Omental fat pad (tissue), 3 donors: ENCODE measurements at regions not wholly inside any gene's neighbourhood (a gene's known extent, or its start where the extent isn't known, plus 50 kb on each side); places are given as distances from the start of the nearest gene placed in this dataset.

Experiments used
- ATAC-seq: fragments of 150-250 bp; one replicate; pipeline ENCODE4 v1.9.1; 2016; ENCODE audit warnings: mild to moderate bottlenecking, moderate library complexity; ENCODE audit not compliant: low FRiP score
- DNase-seq: peaks from one replicate; pipeline ENCODE4 v3.0.0-alpha.2; 2019; ENCODE audit warnings: low spot score
- TF ChIP-seq, protein P1 (sequence below), 3 donors: fragments of 450-650 bp; IDR thresholded peaks; one replicate each; pipeline ENCODE4 v1.5.1; 2016 to 2017; ENCODE audit warnings: antibody characterized with exemption in 3 of 3, mild to moderate bottlenecking in 3 of 3, moderate library complexity in 2 of 3

DNA sequence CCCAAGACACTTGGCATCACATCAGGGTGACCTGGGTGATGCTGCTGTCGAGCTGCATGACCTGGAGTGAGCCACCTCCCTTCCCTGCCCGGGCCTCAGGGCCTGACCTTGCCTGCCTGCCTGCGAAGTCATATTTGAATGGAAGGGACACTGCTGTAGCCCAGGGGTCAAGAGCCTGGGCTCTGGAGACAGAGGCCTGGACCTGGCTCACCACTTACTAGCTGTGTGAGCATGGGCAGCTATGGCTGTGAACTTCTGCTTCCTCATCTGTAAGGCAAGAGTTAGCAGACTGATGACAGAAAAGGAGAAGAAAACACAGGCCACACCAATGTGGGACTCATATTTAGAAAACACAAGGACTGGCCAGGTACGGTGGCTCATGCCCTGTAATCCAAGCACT, 118.7 kb downstream of the ZFP36L2 start:
- DNase-seq (no peak), ATAC-seq (no peak)
- TF ChIP-seq, protein P1, sequence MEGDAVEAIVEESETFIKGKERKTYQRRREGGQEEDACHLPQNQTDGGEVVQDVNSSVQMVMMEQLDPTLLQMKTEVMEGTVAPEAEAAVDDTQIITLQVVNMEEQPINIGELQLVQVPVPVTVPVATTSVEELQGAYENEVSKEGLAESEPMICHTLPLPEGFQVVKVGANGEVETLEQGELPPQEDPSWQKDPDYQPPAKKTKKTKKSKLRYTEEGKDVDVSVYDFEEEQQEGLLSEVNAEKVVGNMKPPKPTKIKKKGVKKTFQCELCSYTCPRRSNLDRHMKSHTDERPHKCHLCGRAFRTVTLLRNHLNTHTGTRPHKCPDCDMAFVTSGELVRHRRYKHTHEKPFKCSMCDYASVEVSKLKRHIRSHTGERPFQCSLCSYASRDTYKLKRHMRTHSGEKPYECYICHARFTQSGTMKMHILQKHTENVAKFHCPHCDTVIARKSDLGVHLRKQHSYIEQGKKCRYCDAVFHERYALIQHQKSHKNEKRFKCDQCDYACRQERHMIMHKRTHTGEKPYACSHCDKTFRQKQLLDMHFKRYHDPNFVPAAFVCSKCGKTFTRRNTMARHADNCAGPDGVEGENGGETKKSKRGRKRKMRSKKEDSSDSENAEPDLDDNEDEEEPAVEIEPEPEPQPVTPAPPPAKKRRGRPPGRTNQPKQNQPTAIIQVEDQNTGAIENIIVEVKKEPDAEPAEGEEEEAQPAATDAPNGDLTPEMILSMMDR (IDR thresholded peaks at IDR 0.05), result no peak

DNA sequence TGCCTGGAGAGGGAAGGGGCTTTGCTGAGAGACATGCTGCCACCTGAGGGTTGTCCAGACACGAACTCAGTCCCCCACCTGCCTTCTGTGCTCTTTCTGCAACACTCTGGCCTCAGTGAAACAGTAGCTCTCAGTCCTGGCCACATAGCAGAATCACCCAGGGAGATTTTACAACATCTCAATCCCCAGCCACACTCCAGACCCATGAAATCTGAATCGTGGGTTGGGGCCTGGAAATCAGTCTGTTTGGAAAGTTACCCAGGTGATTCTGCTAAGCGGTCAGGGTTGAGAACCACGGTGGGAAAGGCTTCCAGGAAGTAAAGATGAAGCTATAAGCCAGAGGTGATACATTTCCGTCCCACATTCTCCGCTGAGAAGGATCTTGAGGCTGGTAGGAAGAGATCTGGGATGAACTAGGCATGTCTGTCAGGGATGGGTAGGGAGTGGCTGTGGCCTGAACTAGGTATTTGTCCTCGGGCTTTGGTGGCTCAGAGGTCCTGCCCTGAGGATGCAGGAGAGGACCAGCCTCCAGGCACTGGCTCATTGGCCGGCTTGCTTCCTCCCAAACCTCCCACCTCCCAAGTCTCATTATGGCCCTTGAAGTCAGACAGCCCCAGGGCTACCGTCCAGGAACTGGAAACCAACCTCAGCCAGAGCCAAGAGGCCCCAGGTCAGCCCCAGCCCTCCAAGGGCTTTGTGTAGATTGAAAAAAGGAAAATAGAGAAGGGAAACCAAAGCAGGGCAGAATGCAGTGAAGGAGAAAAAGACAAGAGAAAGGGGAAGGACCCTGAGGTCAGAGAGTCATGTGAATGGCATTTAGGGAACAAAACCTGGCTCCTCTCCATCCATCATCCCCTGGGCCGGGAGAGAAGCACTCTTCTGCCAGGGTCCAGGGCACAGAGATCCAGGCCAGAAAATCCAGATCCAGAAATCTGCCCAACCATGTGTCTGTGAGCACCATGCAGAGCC, 119.6 kb downstream of the ZFP36L2 start:
- TF ChIP-seq, protein P1 (IDR thresholded peaks at IDR 0.05), result no peak
- ATAC-seq, result no peak
- no peak for DNase-seq

DNA sequence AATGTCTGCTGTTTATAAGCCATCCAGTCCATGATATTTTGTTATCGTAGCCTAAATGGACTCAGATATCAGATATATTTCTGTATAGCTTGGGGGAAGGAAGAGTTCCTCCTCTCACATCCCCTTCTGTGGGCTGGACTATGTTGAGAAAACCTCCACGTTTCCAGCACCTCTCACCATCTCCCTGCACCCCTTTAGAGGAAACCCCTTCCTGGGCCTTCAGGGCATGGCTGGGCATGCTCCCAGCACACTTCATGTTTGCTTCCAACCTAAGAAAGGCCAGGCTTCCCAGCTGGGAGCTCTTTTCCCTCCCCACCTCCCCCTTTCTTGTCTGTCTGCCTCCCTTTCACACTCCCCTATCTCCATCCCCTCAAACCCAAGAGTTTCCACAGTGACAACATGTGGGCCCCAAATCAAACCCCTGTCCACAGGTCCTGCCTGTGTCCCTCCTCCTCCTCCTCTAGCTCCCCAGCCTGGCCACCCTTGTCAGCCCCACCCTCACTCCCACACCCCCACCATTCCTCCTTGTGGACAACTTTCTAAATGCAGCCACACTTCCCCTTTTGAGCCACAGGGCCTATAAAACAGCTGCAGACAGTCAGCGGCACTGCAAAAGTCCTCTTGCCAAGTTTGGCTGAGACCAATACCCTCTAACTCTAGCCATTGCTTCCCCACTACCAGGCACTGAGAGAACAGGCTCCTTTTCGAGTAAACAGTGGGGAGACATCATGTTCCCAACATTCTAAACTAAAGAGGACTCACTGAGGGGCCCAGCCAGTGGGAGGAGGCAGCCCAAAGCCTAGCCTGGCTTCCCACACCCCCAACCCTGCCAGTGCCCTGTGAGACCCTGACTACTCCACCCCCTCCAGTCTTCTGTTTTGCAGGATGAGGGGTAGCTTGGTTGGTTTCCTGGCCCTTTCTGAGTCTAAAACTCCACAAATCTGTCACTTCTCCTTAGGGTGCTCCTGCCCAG, 120.5 kb downstream of the ZFP36L2 start:
- DNase-seq (no peak), ATAC-seq (no peak)
- TF ChIP-seq, protein P1 (IDR thresholded peaks at IDR 0.05), result no peak

DNA sequence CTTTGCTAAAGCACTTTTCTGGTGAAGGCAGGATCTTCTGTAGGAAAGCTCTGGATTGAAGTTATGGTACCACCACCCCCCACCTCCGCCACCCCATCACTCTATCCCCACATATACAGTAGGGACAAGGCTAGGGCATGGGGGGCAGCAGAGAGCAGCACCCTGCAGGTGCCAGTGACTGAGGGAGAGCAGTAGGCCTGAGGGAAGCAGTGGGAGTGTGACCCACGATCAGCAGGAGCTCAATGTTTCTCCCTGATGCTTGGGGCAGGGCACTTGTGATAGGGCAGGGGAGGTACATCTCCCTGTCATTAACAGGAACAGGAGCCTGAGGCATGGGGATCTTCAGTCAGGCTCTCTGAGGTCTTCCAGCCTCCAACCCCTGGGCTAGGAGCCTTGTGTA, 121.6 kb downstream of the ZFP36L2 start:
- DNase-seq (no peak), ATAC-seq (no peak)
- TF ChIP-seq, protein P1 (IDR thresholded peaks at IDR 0.05), result no peak

DNA sequence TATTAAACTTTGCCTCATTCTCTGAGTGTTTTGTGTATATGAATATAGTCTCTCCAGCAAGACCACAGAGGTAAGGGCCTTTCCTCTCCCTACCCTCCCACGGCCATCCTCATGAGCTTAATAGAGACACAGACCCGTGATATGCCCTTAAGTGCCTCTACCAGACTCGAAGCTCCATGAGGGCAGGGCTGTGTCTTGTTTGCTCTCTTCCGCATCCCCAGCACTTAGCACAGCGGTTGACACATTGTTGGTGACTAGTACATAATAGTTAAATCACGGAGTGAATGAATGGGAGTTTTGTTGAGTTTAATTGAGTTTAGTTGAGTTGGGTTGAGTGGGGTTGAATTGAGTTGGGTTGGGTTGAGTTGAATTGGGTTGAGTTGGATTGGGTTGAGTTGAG, 122.3 kb downstream of the ZFP36L2 start:
- TF ChIP-seq, protein P1 (IDR thresholded peaks at IDR 0.05), result no peak
- DNase-seq (no peak), ATAC-seq (no peak)

DNA sequence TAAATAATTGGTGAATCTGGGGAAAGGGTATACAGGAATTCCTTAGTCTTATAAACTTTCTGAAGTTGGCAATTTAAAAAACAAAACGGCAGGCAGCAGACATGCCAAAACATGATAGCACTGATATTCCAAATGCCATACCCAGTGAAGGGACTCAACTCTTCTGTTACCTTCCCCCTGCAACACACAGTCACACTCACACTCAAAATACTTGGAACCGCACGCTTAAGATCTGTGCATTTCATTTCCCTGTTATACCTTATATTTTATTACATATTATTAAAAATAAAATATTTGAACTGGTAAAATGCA, 123.4 kb downstream of the ZFP36L2 start:
- DNase-seq (no peak), ATAC-seq (no peak)
- TF ChIP-seq, protein P1 (IDR thresholded peaks at IDR 0.05), result no peak
